ENCODE measurements at regions not wholly inside any gene's neighbourhood (a gene's known extent, or its start where the extent isn't known, plus 50 kb on each side); places are given as distances from the start of the nearest gene placed in this dataset.

DNA sequence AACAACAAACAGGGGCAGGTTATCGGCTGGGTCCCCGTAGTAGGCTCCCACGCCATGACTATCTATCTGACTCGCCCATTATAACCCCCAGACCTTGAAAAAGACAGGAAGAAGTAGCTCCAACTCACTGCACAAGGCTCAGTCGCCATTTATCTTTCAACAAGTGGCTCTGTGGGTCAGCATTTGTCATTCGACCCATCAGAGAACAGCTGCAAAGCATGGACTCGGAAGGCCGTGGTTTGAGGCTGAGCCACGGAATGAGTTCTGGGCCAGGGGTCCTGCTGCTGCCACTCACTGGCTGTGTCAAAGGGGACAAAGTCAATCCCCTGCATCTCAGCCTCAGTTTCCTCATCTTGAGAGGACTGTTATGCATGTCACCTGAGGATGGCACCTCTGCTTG, 131.0 kb downstream of the DMRTA2 start:
- no peaks in the 10 kb centered on the region for H3K36me3 ChIP-seq
- TF ChIP-seq CTCF (IDR thresholded peaks at IDR 0.05): no peak
- H3K4me3 ChIP-seq: no peak overlapping the region
- H3K27ac ChIP-seq: no peak overlapping the region
- H3K27me3 ChIP-seq: no peaks in the 10 kb centered on the region
- no peak for DNase-seq (ENCODE audit: low spot score)
- no peaks in the 10 kb centered on the region for H3K9me3 ChIP-seq
- no peaks in the 10 kb centered on the region for H3K4me1 ChIP-seq

DNA sequence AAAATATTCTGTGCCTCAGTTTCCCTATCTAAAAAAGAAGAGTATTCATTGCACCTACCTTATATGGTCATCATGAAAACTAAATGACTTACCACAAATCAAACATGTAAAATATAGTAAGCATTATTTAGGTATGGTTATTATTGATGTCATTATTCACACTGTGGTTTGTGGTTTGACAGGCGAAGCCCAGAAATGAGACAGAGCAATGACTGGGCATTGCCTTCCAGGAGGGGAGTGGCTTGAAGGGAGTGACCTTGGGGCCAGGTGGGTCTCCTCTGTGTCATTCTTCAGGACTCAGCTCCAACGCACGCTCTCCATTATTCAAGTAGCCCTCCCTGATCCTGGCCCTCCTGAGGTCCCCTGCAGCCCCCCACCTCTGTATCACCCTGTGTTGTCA, 133.7 kb downstream of the DMRTA2 start:
- DNase-seq (ENCODE audit: low spot score): no peak
- Histone ChIP-seq H3K4me1 (no peaks in the 10 kb centered on the region), H3K27me3 (no peaks in the 10 kb centered on the region), H3K27ac (no peak overlapping the region), H3K9me3 (no peaks in the 10 kb centered on the region), H3K36me3 (no peaks in the 10 kb centered on the region), H3K4me3 (no peak overlapping the region)
- no peak for TF ChIP-seq CTCF (IDR thresholded peaks at IDR 0.05)

DNA sequence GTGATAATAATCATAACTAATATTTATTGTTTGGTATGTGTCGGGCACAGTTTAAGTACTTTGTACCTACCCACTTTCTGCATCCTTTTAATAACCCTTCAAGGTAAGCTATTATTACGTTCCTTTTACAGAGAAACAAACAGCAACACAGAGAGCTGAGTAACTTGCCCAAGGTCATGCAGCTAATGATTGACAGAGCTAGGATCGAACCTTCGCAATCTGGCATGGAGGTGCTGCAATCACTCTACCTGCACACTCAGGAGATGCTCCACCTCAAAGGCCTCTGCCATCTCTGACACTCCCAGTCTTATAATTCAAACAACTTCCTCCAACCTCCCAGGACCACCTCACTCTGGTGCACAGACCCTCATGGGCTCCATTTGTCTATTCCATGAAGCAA, 137.2 kb downstream of the DMRTA2 start:
- H3K4me1 ChIP-seq: no peaks in the 10 kb centered on the region
- H3K9me3 ChIP-seq: no peaks in the 10 kb centered on the region
- H3K36me3 ChIP-seq: no peaks in the 10 kb centered on the region
- TF ChIP-seq CTCF (IDR thresholded peaks at IDR 0.05): no peak
- H3K27me3 ChIP-seq: no peaks in the 10 kb centered on the region
- no peak overlapping the region for H3K27ac ChIP-seq
- no peak for DNase-seq (ENCODE audit: low spot score)
- no peak overlapping the region for H3K4me3 ChIP-seq

DNA sequence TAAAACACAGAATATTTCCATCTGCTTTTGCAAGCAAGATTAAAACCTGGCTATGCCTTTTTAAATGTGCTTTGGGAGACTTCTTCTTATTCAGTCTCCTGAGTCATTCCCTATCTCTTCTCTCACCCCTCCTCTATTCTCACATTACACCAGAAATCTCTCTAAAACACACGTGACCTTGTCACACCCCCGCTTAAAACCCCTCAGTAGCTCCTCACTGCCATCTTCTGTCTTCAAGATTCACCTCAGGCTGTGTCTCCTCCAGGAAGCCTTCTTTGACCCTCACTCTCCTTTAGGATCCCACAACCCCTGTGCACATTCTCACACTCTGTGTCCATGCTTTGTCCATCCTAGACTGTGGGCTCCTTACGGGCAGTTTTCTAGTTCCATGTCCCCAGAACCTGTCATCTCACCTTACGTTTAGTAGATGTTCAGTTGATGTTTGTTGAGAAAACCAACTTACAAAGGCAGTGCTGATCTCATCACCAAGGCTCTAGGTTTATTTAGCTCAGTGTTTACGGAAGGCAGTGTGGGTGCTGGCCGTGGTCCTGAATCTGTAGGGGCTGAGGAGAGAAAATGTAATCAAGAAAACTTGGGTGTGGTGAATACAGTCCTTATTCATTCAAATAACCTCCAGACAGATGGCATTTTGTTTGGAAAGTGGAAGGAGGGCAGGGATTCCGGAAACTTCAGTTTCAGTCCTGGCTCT, 143.5 kb downstream of the DMRTA2 start:
- H3K9me3 ChIP-seq: no peaks in the 10 kb centered on the region
- no peak for DNase-seq (ENCODE audit: low spot score)
- no peaks in the 10 kb centered on the region for H3K27me3 ChIP-seq

GRCh38 chr1:50278961-50279360, 144.3 kb downstream of the DMRTA2 start:
- Histone ChIP-seq H3K27me3 (no peaks in the 10 kb centered on the region), H3K27ac (no peak overlapping the region), H3K9me3 (no peaks in the 10 kb centered on the region), H3K4me3 (no peak overlapping the region), H3K36me3 (no peaks in the 10 kb centered on the region), H3K4me1 (no peaks in the 10 kb centered on the region)
- no peak for DNase-seq (ENCODE audit: low spot score)
- no peak for TF ChIP-seq CTCF (IDR thresholded peaks at IDR 0.05)

More for the DNA sequence above, 143.5 kb downstream of the DMRTA2 start:
- no peak for TF ChIP-seq CTCF (IDR thresholded peaks at IDR 0.05)
- no peaks in the 10 kb centered on the region for H3K36me3 ChIP-seq
- H3K27ac ChIP-seq: no peak overlapping the region
- no peak overlapping the region for H3K4me3 ChIP-seq
- no peaks in the 10 kb centered on the region for H3K4me1 ChIP-seq

DNA sequence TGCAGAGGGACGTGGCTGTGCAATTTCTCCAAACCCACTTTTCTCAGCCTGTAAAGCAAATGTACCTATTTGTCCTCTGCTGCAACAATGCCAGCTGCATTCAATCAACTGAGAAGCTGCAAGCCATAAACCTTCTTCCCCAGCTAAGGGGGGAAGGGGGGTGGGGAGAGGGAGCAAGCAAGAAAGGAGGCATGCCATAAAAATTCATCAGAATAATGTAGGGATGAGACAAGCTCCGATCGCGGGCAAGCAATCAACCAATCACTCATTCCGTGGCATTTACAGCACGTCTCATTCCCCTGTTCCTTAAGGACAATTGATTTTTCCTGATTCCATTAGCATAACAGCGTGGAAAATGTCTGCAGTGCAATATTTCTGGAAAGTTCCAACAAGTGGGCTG, 144.8 kb downstream of the DMRTA2 start:
- no peak for DNase-seq (ENCODE audit: low spot score)
- Histone ChIP-seq H3K4me1 (no peaks in the 10 kb centered on the region), H3K27me3 (no peaks in the 10 kb centered on the region), H3K9me3 (no peaks in the 10 kb centered on the region), H3K27ac (no peak overlapping the region), H3K4me3 (no peak overlapping the region), H3K36me3 (no peaks in the 10 kb centered on the region)
- no peak for TF ChIP-seq CTCF (IDR thresholded peaks at IDR 0.05)
